GM12878 (cell line): ENCODE measurements at regions not wholly inside any gene's neighbourhood (a gene's known extent, or its start where the extent isn't known, plus 50 kb on each side); places are given as distances from the start of the nearest gene placed in this dataset.
A peak's percentile ranks its signal among the peaks of the same experiment; 100 is the strongest.

Experiments used
- ATF2 ChIP-seq: IDR thresholded peaks from 2 replicates; pipeline ENCODE4 v1.6.1; 2012; ENCODE audit warnings: low read length, inconsistent platforms
- BCL11A ChIP-seq: IDR thresholded peaks from 2 replicates; pipeline ENCODE4 v1.6.1; 2011; ENCODE audit warnings: low read depth, low read length
- BMI1 ChIP-seq: fragments of 450-650 bp; IDR thresholded peaks from 2 replicates; pipeline ENCODE4 v1.6.1; 2016; ENCODE audit warnings: mild to moderate bottlenecking, moderate library complexity, borderline replicate concordance
- BRCA1 ChIP-seq: IDR thresholded peaks from 2 replicates; pipeline ENCODE4 v1.6.1; 2011; ENCODE audit warnings: low read depth, low read length, improper control_type of control experiment
- CHD1 ChIP-seq: IDR thresholded peaks from 2 replicates; pipeline ENCODE4 v1.6.1; 2012; ENCODE audit warnings: low read depth, low read length, improper control_type of control experiment
- CREM ChIP-seq: IDR thresholded peaks from 2 replicates; pipeline ENCODE4 v1.6.1; 2014; ENCODE audit warnings: antibody characterized with exemption, low read depth
- DPF2 ChIP-seq: fragments of 450-650 bp; IDR thresholded peaks from 2 replicates; pipeline ENCODE4 v1.6.1; 2017; ENCODE audit warnings: mild to moderate bottlenecking
- ESRRA ChIP-seq: IDR thresholded peaks from 2 replicates; pipeline ENCODE4 v1.6.1; 2012; ENCODE audit warnings: mild to moderate bottlenecking, low read length, improper control_type of control experiment
- EZH2 ChIP-seq: IDR thresholded peaks from 2 replicates; pipeline ENCODE4 v1.6.1; 2012; ENCODE audit warnings: low read depth, mild to moderate bottlenecking, control low read depth, inconsistent platforms, low read length, borderline replicate concordance; ENCODE audit not compliant: control insufficient read depth
- FOXK2 ChIP-seq: fragments of 450-650 bp; IDR thresholded peaks from 2 replicates; pipeline ENCODE4 v1.6.1; 2017; ENCODE audit warnings: mild to moderate bottlenecking, moderate library complexity
- FOXM1 ChIP-seq: IDR thresholded peaks from 2 replicates; pipeline ENCODE4 v1.6.1; 2012; ENCODE audit warnings: low read depth, mild to moderate bottlenecking, inconsistent platforms, low read length, moderate library complexity
- IKZF1 ChIP-seq: fragments of 450-650 bp; conservative IDR thresholded peaks from 2 replicates; pipeline ENCODE4 v1.6.1; 2017; ENCODE audit warnings: antibody characterized with exemption, mild to moderate bottlenecking
- IRF4 ChIP-seq: IDR thresholded peaks from 2 replicates; pipeline ENCODE4 v1.6.1; 2011; ENCODE audit warnings: low read depth, low read length
- IRF5 ChIP-seq: fragments of 450-650 bp; IDR thresholded peaks from 2 replicates; pipeline ENCODE4 v1.6.1; 2017; ENCODE audit warnings: borderline replicate concordance
- JUNB ChIP-seq: IDR thresholded peaks from 2 replicates; pipeline ENCODE4 v1.6.1; 2016; ENCODE audit warnings: antibody characterized with exemption, mild to moderate bottlenecking
- MEF2A ChIP-seq: IDR thresholded peaks from 2 replicates; pipeline ENCODE4 v1.6.1; 2011; ENCODE audit warnings: low read depth, mild to moderate bottlenecking, low read length, moderate library complexity; ENCODE audit not compliant: insufficient read depth
- NFIC ChIP-seq: IDR thresholded peaks from 2 replicates; pipeline ENCODE4 v1.6.1; 2012; ENCODE audit warnings: low read depth, mild to moderate bottlenecking, inconsistent platforms, low read length, moderate library complexity
- NFYB ChIP-seq: IDR thresholded peaks from 2 replicates; pipeline ENCODE4 v1.6.1; 2011; ENCODE audit warnings: low read depth, mild to moderate bottlenecking, low read length, improper control_type of control experiment, moderate library complexity; ENCODE audit not compliant: insufficient read depth
- NKRF ChIP-seq: fragments of 450-650 bp; conservative IDR thresholded peaks from 2 replicates; pipeline ENCODE4 v1.6.1; 2017; ENCODE audit warnings: mild to moderate bottlenecking, moderate library complexity
- NR2F1 ChIP-seq: fragments of 450-650 bp; conservative IDR thresholded peaks from 2 replicates; pipeline ENCODE4 v1.6.1; 2017; ENCODE audit warnings: mild to moderate bottlenecking
- PBX3 ChIP-seq: IDR thresholded peaks from 2 replicates; pipeline ENCODE4 v1.6.1; 2011; ENCODE audit warnings: mild to moderate bottlenecking, low read depth, low read length, moderate library complexity; ENCODE audit not compliant: insufficient replicate concordance
- RELA ChIP-seq: fragments of 450-650 bp; IDR thresholded peaks from 2 replicates; pipeline ENCODE4 v1.8.0; 2014; ENCODE audit warnings: borderline replicate concordance; ENCODE audit not compliant: partially characterized antibody
- RELB ChIP-seq: fragments of 450-650 bp; IDR thresholded peaks from 2 replicates; pipeline ENCODE4 v1.6.1; 2017; ENCODE audit warnings: low read depth, mild to moderate bottlenecking, moderate library complexity
- RUNX3 ChIP-seq: IDR thresholded peaks from 2 replicates; pipeline ENCODE4 v1.6.1; 2012; ENCODE audit warnings: low read length, inconsistent platforms
- SMARCA5 ChIP-seq: fragments of 450-650 bp; IDR thresholded peaks from 2 replicates; pipeline ENCODE4 v1.6.1; 2017; ENCODE audit warnings: mild to moderate bottlenecking
- YBX1 ChIP-seq: fragments of 450-650 bp; IDR thresholded peaks from 2 replicates; pipeline ENCODE4 v1.6.1; 2016; ENCODE audit warnings: antibody characterized with exemption
- YY1 ChIP-seq: IDR thresholded peaks from 2 replicates; pipeline ENCODE4 v1.6.1; 2011; ENCODE audit warnings: low read depth, mild to moderate bottlenecking, low read length

- TF ChIP-seq NKRF (no peak), IKZF1 (peak; percentile 99), RELB (peak; percentile 99), BRCA1 (no peak), ATF2 (peak; percentile 71), PBX3 (no peak), ESRRA (no peak), IRF5 (peak; percentile 4; the same call in 1 of the 2 replicates), NR2F1 (peak; percentile 86), FOXK2 (no peak), IRF4 (peak; percentile 70), MEF2A (0 out of 2 replicates have a peak, but pooled peaks have one; percentile 8), CHD1 (no peak), NFIC (peak; percentile 65), DPF2 (peak; percentile 94), RELA (peak; percentile 84), JUNB (peak; percentile 82), YY1 (no peak), BMI1 (peak; percentile 73), CREM (peak; percentile 69), SMARCA5 (no peak), BCL11A (peak; percentile 79), EZH2 (no peak), YBX1 (0 out of 2 replicates have a peak, but pooled peaks have one; percentile 22), NFYB (no peak), RUNX3 (peak; percentile 90), FOXM1 (0 out of 2 replicates have a peak, but pooled peaks have one; percentile 22)
Observed at GRCh38 chr17:31680126-31680525, 178.9 kb downstream of the COPRS start (continued).
